ENCODE measurements at regions not wholly inside any gene's neighbourhood (a gene's known extent, or its start where the extent isn't known, plus 50 kb on each side); places are given as distances from the start of the nearest gene placed in this dataset.

- DNase-seq, result no peak
- peaks cover 4% of the 10 kb centered on the region for H3K27me3 Mint-ChIP-seq
- H3K4me3 Mint-ChIP-seq, result no peak overlapping the region
- H3K4me1 Mint-ChIP-seq, result no peaks in the 10 kb centered on the region
- H3K9me3 Mint-ChIP-seq, result no peaks in the 10 kb centered on the region
- H3K36me3 Mint-ChIP-seq, result no peaks in the 10 kb centered on the region
- H3K27ac Mint-ChIP-seq, result no peak overlapping the region
Observed at GRCh38 chr6:22699151-22699550, 129.8 kb downstream of the HDGFL1 start.

GRCh38 chr6:22706651-22707050 lies 137.3 kb downstream of the HDGFL1 start:
- no peak for DNase-seq
- Mint-ChIP-seq H3K36me3 (no peaks in the 10 kb centered on the region), H3K27me3 (no peaks in the 10 kb centered on the region), H3K9me3 (no peaks in the 10 kb centered on the region), H3K4me1 (no peaks in the 10 kb centered on the region), H3K27ac (no peak overlapping the region), H3K4me3 (no peak overlapping the region)

DNA sequence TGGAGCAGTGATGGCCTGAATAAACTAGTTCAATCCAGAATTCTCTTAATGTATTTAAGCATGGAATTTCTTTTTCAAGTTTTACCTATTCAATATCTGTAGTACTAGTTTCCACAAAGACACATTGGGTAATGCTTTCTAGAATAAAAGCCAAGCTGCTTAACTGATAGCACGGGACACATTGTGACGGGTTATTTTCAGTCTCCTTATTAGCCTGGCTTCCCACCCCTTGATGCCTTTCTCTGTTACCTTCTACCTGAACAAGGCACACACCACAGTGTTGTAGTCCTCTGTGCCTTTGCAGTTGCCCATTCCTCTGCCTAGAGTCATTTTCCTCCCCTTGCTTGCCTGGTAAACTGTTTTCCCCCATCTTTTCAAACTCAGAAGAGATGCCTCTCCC lies 139.1 kb downstream of the HDGFL1 start:
- Mint-ChIP-seq H3K4me1 (no peaks in the 10 kb centered on the region), H3K27me3 (no peaks in the 10 kb centered on the region), H3K36me3 (no peaks in the 10 kb centered on the region), H3K27ac (no peak overlapping the region), H3K4me3 (no peak overlapping the region), H3K9me3 (no peaks in the 10 kb centered on the region)
- no peak for DNase-seq

- Mint-ChIP-seq H3K4me1 (no peaks in the 10 kb centered on the region), H3K9me3 (no peaks in the 10 kb centered on the region), H3K27ac (no peak overlapping the region)
Observed at GRCh38 chr6:22709803-22710202, 140.4 kb downstream of the HDGFL1 start.

DNA sequence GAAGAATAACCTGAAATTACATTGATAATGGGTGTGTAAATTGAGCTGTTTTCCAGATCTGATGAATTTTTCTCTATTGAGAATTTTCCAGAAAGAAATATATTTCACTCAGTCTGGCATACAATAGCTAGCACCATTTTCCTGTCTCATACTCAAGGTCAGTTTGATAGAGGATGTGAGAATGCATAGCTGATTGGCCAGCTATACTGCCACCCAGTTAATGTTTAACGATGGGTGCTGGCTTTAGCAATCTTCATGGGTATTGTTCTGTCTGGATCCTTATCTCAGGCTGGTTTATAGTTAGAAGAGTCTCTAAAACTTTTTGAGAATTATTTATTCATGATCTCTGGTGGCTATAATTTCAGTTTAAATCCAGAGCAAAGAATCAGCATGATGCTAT lies 147.4 kb downstream of the HDGFL1 start:
- no peaks in the 10 kb centered on the region for H3K27me3 Mint-ChIP-seq
- no peaks in the 10 kb centered on the region for H3K36me3 Mint-ChIP-seq
- H3K4me1 Mint-ChIP-seq, result no peaks in the 10 kb centered on the region
- DNase-seq, result no peak
- no peak overlapping the region for H3K27ac Mint-ChIP-seq
- H3K4me3 Mint-ChIP-seq, result no peak overlapping the region
- peaks cover 1% of the 10 kb centered on the region for H3K9me3 Mint-ChIP-seq

More at GRCh38 chr6:22709803-22710202, 140.4 kb downstream of the HDGFL1 start:
- no peak for DNase-seq
- H3K27me3 Mint-ChIP-seq, result no peaks in the 10 kb centered on the region
- no peaks in the 10 kb centered on the region for H3K36me3 Mint-ChIP-seq
- H3K4me3 Mint-ChIP-seq, result no peak overlapping the region

- Mint-ChIP-seq H3K9me3 (peaks cover 8% of the 10 kb centered on the region), H3K4me3 (no peak overlapping the region), H3K36me3 (no peaks in the 10 kb centered on the region), H3K27ac (no peak overlapping the region), H3K27me3 (no peaks in the 10 kb centered on the region), H3K4me1 (no peaks in the 10 kb centered on the region)
- DNase-seq, result no peak
Observed at GRCh38 chr6:22717915-22718314, 148.5 kb downstream of the HDGFL1 start.

- H3K27me3 Mint-ChIP-seq, result no peaks in the 10 kb centered on the region
- peaks cover 11% of the 10 kb centered on the region for H3K9me3 Mint-ChIP-seq
- DNase-seq, result no peak
- no peak overlapping the region for H3K4me3 Mint-ChIP-seq
- H3K27ac Mint-ChIP-seq, result no peak overlapping the region
- no peaks in the 10 kb centered on the region for H3K4me1 Mint-ChIP-seq
- no peaks in the 10 kb centered on the region for H3K36me3 Mint-ChIP-seq
Observed at GRCh38 chr6:22722913-22723312, 153.5 kb downstream of the HDGFL1 start.

- Mint-ChIP-seq H3K4me1 (no peaks in the 10 kb centered on the region), H3K9me3 (peaks cover 8% of the 10 kb centered on the region)
Observed at GRCh38 chr6:22726966-22727365, 157.6 kb downstream of the HDGFL1 start.

DNA sequence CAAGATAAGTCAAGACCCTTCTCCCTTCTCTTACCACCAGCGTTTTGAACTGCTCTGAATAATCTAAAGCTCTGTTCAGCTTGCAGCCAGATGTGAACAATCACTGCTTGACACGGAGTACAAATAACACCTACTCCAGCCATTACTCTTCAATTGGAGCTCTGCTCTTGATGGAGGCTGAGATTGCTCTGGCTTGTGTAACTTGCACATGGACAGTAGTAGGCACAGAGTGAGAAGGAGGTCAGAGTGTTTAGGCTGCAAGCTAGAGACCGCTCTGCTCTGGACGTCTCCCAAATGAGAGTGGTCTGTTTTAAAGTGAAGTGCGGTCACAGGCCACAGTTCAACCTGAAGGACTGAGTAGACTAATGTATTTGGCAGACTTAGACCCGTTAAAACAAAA lies 158.3 kb downstream of the HDGFL1 start:
- Mint-ChIP-seq H3K36me3 (no peaks in the 10 kb centered on the region), H3K27me3 (no peaks in the 10 kb centered on the region), H3K4me1 (no peaks in the 10 kb centered on the region), H3K4me3 (no peak overlapping the region), H3K27ac (no peak overlapping the region), H3K9me3 (peaks cover 5% of the 10 kb centered on the region)
- no peak for DNase-seq

More at GRCh38 chr6:22726966-22727365, 157.6 kb downstream of the HDGFL1 start:
- Mint-ChIP-seq H3K27ac (no peak overlapping the region), H3K36me3 (no peaks in the 10 kb centered on the region), H3K27me3 (no peaks in the 10 kb centered on the region), H3K4me3 (no peak overlapping the region)
- no peak for DNase-seq

GRCh38 chr6:22732176-22732970 lies 163.0 kb downstream of the HDGFL1 start:
- no peaks in the 10 kb centered on the region for H3K4me1 Mint-ChIP-seq

GRCh38 chr6:22736740-22737139 lies 167.4 kb downstream of the HDGFL1 start:
- H3K27me3 Mint-ChIP-seq, result no peaks in the 10 kb centered on the region
- DNase-seq, result no peak
- no peaks in the 10 kb centered on the region for H3K4me1 Mint-ChIP-seq
- no peak overlapping the region for H3K4me3 Mint-ChIP-seq
- no peaks in the 10 kb centered on the region for H3K9me3 Mint-ChIP-seq
- H3K36me3 Mint-ChIP-seq, result no peaks in the 10 kb centered on the region
- H3K27ac Mint-ChIP-seq, result no peak overlapping the region

More at GRCh38 chr6:22732176-22732970, 163.0 kb downstream of the HDGFL1 start:
- no peaks in the 10 kb centered on the region for H3K9me3 Mint-ChIP-seq
- H3K27ac Mint-ChIP-seq, result no peak overlapping the region
- no peaks in the 10 kb centered on the region for H3K36me3 Mint-ChIP-seq
- H3K4me3 Mint-ChIP-seq, result no peak overlapping the region
- no peak for DNase-seq
- no peaks in the 10 kb centered on the region for H3K27me3 Mint-ChIP-seq

DNA sequence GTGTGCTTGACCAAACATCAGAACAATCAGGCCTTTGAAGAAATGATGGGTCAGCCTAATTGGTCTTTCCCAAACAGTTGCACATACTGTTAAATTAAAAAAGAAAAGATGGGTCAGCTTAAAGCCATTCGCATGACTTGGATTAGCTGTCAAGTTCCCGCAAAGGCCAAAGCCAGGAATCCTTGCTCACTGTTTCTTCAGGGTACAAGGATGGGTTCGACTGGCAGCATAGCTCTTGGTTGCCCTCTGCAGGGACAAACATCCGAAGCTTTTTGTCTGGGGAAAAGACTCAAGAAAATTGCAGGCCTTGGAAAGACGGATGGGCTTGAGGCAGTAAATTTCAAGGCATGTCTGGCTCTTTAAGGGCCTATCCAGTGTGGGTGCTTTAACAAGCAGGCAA lies 168.0 kb downstream of the HDGFL1 start:
- no peak overlapping the region for H3K4me3 Mint-ChIP-seq
- DNase-seq, result no peak
- no peak overlapping the region for H3K27ac Mint-ChIP-seq
- no peaks in the 10 kb centered on the region for H3K36me3 Mint-ChIP-seq
- no peaks in the 10 kb centered on the region for H3K4me1 Mint-ChIP-seq
- no peaks in the 10 kb centered on the region for H3K27me3 Mint-ChIP-seq
- H3K9me3 Mint-ChIP-seq, result no peaks in the 10 kb centered on the region

DNA sequence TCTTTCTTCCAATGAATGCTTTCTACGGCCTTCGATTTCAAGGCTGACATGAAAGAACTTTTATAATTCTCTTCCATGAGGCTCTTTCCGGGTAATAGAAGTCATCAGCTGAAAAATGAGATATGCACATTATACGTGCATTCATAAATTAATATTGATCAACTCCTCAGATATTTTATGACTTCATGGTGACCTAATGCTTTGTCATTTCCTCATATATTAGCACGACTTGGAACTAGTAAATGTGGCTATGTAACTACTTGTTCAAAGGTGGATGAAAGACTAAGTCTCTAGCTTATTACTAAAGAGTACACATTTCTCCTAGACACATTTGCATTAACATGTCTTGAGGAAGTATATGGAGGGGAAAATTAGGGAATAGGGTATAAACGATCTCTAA lies 168.8 kb downstream of the HDGFL1 start:
- H3K36me3 Mint-ChIP-seq, result no peaks in the 10 kb centered on the region
- H3K27me3 Mint-ChIP-seq, result no peaks in the 10 kb centered on the region
- H3K27ac Mint-ChIP-seq, result no peak overlapping the region
- H3K9me3 Mint-ChIP-seq, result no peaks in the 10 kb centered on the region
- no peak for DNase-seq
- no peak overlapping the region for H3K4me3 Mint-ChIP-seq
- H3K4me1 Mint-ChIP-seq, result no peaks in the 10 kb centered on the region

GRCh38 chr6:22747571-22747970 lies 178.2 kb downstream of the HDGFL1 start:
- no peak for DNase-seq
- no peak overlapping the region for H3K4me3 Mint-ChIP-seq
- no peak overlapping the region for H3K27ac Mint-ChIP-seq
- peaks cover 2% of the 10 kb centered on the region for H3K4me1 Mint-ChIP-seq
- no peaks in the 10 kb centered on the region for H3K9me3 Mint-ChIP-seq
- H3K27me3 Mint-ChIP-seq, result no peaks in the 10 kb centered on the region
- no peaks in the 10 kb centered on the region for H3K36me3 Mint-ChIP-seq

DNA sequence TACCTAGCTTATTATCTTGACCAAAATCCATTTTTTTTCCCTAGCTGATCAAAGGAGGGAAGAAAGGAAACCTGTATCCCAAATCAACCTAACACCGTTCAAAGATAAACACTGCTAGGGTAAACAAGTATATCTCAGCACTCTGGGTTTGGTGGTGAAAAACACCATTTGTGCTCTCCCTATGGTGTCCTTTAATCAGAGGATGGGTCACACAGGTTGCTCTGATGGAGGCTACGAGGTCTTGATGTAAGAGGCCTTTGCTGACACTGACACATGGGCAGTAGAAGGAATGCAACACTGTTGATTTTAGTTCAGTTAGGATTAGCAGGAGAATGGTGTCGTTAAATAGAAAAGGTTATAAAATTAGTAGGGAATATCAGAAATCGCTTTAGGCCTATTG lies 179.3 kb downstream of the HDGFL1 start:
- Mint-ChIP-seq H3K36me3 (no peaks in the 10 kb centered on the region), H3K4me3 (no peak overlapping the region), H3K4me1 (peaks cover 2% of the 10 kb centered on the region), H3K9me3 (no peaks in the 10 kb centered on the region), H3K27me3 (no peaks in the 10 kb centered on the region), H3K27ac (no peak overlapping the region)
- no peak for DNase-seq

DNA sequence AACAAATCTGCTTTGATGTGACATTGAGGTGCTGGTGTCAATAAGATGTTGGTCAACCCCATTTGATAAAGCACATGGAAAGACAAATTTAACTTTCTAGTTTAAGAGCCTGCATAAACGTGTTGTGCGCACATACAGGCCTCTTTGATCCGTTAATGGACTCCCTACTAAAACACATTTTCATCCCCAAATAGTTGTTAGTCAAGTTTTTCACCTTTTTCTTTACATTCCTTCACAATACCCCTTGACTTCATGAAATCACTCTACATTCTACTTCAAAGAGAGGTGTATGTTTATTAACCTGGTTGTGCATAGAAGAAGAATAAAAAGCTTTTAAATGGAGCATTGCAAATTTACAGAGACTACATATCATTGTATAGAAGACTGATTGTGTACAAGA lies 180.3 kb downstream of the HDGFL1 start:
- H3K9me3 Mint-ChIP-seq, result no peaks in the 10 kb centered on the region
- no peaks in the 10 kb centered on the region for H3K36me3 Mint-ChIP-seq
- H3K4me1 Mint-ChIP-seq, result peaks cover 2% of the 10 kb centered on the region
- DNase-seq, result no peak
- no peaks in the 10 kb centered on the region for H3K27me3 Mint-ChIP-seq
- H3K4me3 Mint-ChIP-seq, result no peak overlapping the region
- no peak overlapping the region for H3K27ac Mint-ChIP-seq

Data from activated naive CD8-positive, alpha-beta T cell treated with anti-CD3 and anti-CD28 coated beads for 36 hours (primary cell).